T-helper 2 cell treated with Interferon-gamma antibody and Interleukin-4, amounts not matched to agents 5 μg/mL and 100 μg/mL, for 36 hours (primary cell): ENCODE measurements at regions not wholly inside any gene's neighbourhood (a gene's known extent, or its start where the extent isn't known, plus 50 kb on each side); places are given as distances from the start of the nearest gene placed in this dataset.
A peak's percentile ranks its signal among the peaks of the same experiment; 100 is the strongest.
"Not testable (repeated sequence)": the region's sequence is repeated elsewhere in the genome, so short reads cannot be mapped to it uniquely, and the experiment has no call there.

Source experiments
- DNase-seq: peaks from one replicate; pipeline ENCODE4 v3.0.0; 2021; ENCODE audit warnings: low spot score
- H3K27ac Mint-ChIP-seq: one replicate; pipeline ENCODE4 v1.8.0; 2021; ENCODE audit warnings: mild to moderate bottlenecking, mixed read lengths
- H3K27me3 Mint-ChIP-seq: one replicate; pipeline ENCODE4 v1.8.0; 2021; ENCODE audit warnings: low read depth, mixed read lengths
- H3K36me3 Mint-ChIP-seq: one replicate; pipeline ENCODE4 v1.8.0; 2021; ENCODE audit warnings: low read depth, mixed read lengths
- H3K4me1 Mint-ChIP-seq: one replicate; pipeline ENCODE4 v1.8.0; 2021; ENCODE audit warnings: low read depth, mixed read lengths
- H3K4me3 Mint-ChIP-seq: one replicate; pipeline ENCODE4 v1.8.0; 2022; ENCODE audit warnings: mild to moderate bottlenecking, moderate library complexity, mixed read lengths
- H3K9me3 Mint-ChIP-seq: one replicate; pipeline ENCODE4 v1.8.0; 2021; ENCODE audit warnings: mixed read lengths

GRCh38 chr17:20387549-20387948 lies 79.8 kb downstream of the LGALS9B start:
- not testable (repeated sequence) for H3K27ac Mint-ChIP-seq, H3K9me3 Mint-ChIP-seq, H3K27me3 Mint-ChIP-seq

GRCh38 chr17:20381358-20382300 lies 85.7 kb downstream of the LGALS9B start:
- not testable (repeated sequence) for H3K4me1 Mint-ChIP-seq, H3K36me3 Mint-ChIP-seq, H3K9me3 Mint-ChIP-seq
- Mint-ChIP-seq H3K27me3 (peaks cover 13% of the 10 kb centered on the region), H3K4me3 (peak overlapping the region; percentile 30), H3K27ac (peak overlapping the region; percentile 33)
- peak; percentile 6 for DNase-seq

More at GRCh38 chr17:20387549-20387948, 79.8 kb downstream of the LGALS9B start:
- H3K36me3 Mint-ChIP-seq, H3K4me1 Mint-ChIP-seq, DNase-seq, H3K4me3 Mint-ChIP-seq: not testable (repeated sequence)

GRCh38 chr17:20380625-20381024 lies 86.7 kb downstream of the LGALS9B start:
- H3K27me3 Mint-ChIP-seq, result peaks cover 18% of the 10 kb centered on the region
- H3K4me1 Mint-ChIP-seq, H3K4me3 Mint-ChIP-seq, DNase-seq, H3K27ac Mint-ChIP-seq, H3K36me3 Mint-ChIP-seq, H3K9me3 Mint-ChIP-seq: not testable (repeated sequence)

- H3K4me1 Mint-ChIP-seq, H3K4me3 Mint-ChIP-seq, H3K36me3 Mint-ChIP-seq, H3K27ac Mint-ChIP-seq, DNase-seq, H3K9me3 Mint-ChIP-seq: not testable (repeated sequence)
- peaks cover 18% of the 10 kb centered on the region for H3K27me3 Mint-ChIP-seq
Observed at GRCh38 chr17:20379251-20379650, 88.1 kb downstream of the LGALS9B start.

GRCh38 chr17:20376642-20377041 lies 90.7 kb downstream of the LGALS9B start:
- not testable (repeated sequence) for H3K36me3 Mint-ChIP-seq, H3K9me3 Mint-ChIP-seq, H3K4me1 Mint-ChIP-seq, DNase-seq, H3K4me3 Mint-ChIP-seq, H3K27ac Mint-ChIP-seq
- H3K27me3 Mint-ChIP-seq, result peaks cover 21% of the 10 kb centered on the region

GRCh38 chr17:20375745-20376144 lies 91.6 kb downstream of the LGALS9B start:
- not testable (repeated sequence) for H3K9me3 Mint-ChIP-seq, H3K36me3 Mint-ChIP-seq, H3K4me1 Mint-ChIP-seq, H3K4me3 Mint-ChIP-seq, H3K27ac Mint-ChIP-seq, DNase-seq
- H3K27me3 Mint-ChIP-seq, result peaks cover 17% of the 10 kb centered on the region
